Right lobe of liver (tissue), 4 donors: ENCODE measurements at regions not wholly inside any gene's neighbourhood (a gene's known extent, or its start where the extent isn't known, plus 50 kb on each side); places are given as distances from the start of the nearest gene placed in this dataset.

ENCODE experiments used
- POLR2A ChIP-seq: fragments of 450-650 bp; IDR thresholded peaks from one replicate; pipeline ENCODE4 v1.6.1; 2017; ENCODE audit warnings: antibody characterized with exemption, mild to moderate bottlenecking
- TF ChIP-seq, protein P1 (sequence below), 4 donors: fragments of 200-600 bp in 3 of 4; fragments of 450-650 bp in 1 of 4; IDR thresholded peaks; one replicate each; pipeline versions ENCODE4 v1.5.1 to v1.8.0; 2016 to 2022; ENCODE audit warnings: antibody characterized with exemption in 4 of 4, mild to moderate bottlenecking in 2 of 4
- donor health status: DM: no; HTN: no; CAD: no.
- donor health status: DM: no; HTN: no; CAD: no.
- donor health status: DM: no; HTN: yes; CAD: no.

DNA sequence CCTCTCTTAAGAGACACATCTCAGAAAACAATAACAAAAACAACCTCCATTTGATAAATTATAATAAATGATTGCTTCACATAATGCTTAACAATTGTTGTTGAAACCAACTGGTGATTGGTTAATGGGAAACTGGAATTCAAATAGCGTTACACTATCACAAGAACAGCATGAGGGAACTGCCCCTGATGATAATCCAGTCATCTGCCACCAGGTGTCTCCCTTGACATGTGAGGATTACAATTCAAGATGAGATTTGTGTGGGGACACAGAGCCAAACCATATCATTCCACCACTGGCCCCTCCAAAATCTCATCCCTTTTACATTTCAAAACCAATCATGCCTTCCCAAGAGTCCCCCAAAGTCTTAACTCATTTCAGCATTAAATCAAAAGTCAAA, 375.9 kb downstream of the BMPER start:
- TF ChIP-seq POLR2A: no peak
- TF ChIP-seq, protein P1, sequence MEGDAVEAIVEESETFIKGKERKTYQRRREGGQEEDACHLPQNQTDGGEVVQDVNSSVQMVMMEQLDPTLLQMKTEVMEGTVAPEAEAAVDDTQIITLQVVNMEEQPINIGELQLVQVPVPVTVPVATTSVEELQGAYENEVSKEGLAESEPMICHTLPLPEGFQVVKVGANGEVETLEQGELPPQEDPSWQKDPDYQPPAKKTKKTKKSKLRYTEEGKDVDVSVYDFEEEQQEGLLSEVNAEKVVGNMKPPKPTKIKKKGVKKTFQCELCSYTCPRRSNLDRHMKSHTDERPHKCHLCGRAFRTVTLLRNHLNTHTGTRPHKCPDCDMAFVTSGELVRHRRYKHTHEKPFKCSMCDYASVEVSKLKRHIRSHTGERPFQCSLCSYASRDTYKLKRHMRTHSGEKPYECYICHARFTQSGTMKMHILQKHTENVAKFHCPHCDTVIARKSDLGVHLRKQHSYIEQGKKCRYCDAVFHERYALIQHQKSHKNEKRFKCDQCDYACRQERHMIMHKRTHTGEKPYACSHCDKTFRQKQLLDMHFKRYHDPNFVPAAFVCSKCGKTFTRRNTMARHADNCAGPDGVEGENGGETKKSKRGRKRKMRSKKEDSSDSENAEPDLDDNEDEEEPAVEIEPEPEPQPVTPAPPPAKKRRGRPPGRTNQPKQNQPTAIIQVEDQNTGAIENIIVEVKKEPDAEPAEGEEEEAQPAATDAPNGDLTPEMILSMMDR (IDR thresholded peaks at IDR 0.05): no peak
